Ovary (tissue), 3 donors: ENCODE measurements at regions not wholly inside any gene's neighbourhood (a gene's known extent, or its start where the extent isn't known, plus 50 kb on each side); places are given as distances from the start of the nearest gene placed in this dataset.

Experiments
- EP300 ChIP-seq: sonication (generic); formaldehyde crosslinking; IDR thresholded peaks from one replicate; pipeline ENCODE4 v1.6.1; 2017; ENCODE audit warnings: antibody characterized with exemption
- POLR2A ChIP-seq: fragments of 450-650 bp; IDR thresholded peaks from one replicate; pipeline ENCODE4 v1.6.1; 2017; ENCODE audit warnings: antibody characterized with exemption, mild to moderate bottlenecking, moderate library complexity
- TF ChIP-seq, protein P1 (sequence below), 3 donors: fragments of 450-650 bp in 2 of 3; fragments of 200-600 bp in 1 of 3; IDR thresholded peaks; one replicate each; pipeline versions ENCODE4 v1.5.1 to v1.8.0; 2016 to 2022; ENCODE audit warnings: antibody characterized with exemption in 3 of 3, mild to moderate bottlenecking in 1 of 3
- donor health status: DM: no; HTN: no; CAD: no.

DNA sequence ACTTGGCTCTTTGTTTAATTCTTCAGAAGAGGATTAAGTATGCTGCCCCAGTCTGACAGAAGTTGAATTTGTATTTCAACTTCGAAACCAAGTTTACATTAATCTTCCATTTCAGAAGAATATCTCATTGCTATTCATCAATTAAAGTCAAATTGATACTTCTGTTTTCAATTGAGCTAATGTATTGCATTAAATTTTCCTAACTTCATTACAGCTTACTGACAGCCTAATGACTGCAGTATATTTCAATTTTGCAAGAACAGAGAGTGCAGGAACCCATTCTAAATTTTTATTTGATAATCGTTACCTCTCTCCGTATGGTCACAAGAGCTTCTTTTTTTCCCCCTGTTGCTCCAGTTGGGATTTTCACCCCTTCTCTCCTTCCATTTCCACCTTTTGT is 218.0 kb downstream of the CALCRL start:
- TF ChIP-seq, protein P1, sequence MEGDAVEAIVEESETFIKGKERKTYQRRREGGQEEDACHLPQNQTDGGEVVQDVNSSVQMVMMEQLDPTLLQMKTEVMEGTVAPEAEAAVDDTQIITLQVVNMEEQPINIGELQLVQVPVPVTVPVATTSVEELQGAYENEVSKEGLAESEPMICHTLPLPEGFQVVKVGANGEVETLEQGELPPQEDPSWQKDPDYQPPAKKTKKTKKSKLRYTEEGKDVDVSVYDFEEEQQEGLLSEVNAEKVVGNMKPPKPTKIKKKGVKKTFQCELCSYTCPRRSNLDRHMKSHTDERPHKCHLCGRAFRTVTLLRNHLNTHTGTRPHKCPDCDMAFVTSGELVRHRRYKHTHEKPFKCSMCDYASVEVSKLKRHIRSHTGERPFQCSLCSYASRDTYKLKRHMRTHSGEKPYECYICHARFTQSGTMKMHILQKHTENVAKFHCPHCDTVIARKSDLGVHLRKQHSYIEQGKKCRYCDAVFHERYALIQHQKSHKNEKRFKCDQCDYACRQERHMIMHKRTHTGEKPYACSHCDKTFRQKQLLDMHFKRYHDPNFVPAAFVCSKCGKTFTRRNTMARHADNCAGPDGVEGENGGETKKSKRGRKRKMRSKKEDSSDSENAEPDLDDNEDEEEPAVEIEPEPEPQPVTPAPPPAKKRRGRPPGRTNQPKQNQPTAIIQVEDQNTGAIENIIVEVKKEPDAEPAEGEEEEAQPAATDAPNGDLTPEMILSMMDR (IDR thresholded peaks at IDR 0.05): no peak
- TF ChIP-seq POLR2A: no peak
- no peak for TF ChIP-seq EP300
